A673 (cell line): ENCODE measurements at regions not wholly inside any gene's neighbourhood (a gene's known extent, or its start where the extent isn't known, plus 50 kb on each side); places are given as distances from the start of the nearest gene placed in this dataset.

Experiments used
- BruUV-seq: library from RNA; stranded (reverse); fragments of 400-500 nt; replicated peaks from 2 replicates; lab custom pipeline; 2021; lab: Mats Ljungman, UMichigan
- CTCF ChIA-PET: fragments of 300-600 bp; sonication (Branson Sonifier 250); formaldehyde crosslinking; loops from one replicate; lab custom pipeline; 2022; ENCODE audit warnings: antibody characterized with exemption; lab: Charles Lee
- POLR2A ChIA-PET: fragments of 300-600 bp; sonication (Branson Sonifier 250); formaldehyde crosslinking; loops from one replicate; lab custom pipeline; 2022; ENCODE audit warnings: antibody characterized with exemption; ENCODE audit not compliant: low non-redundant PET; lab: Charles Lee
- DNase-seq: peaks from one replicate; pipeline ENCODE4 v3.0.0-alpha.2; 2015; ENCODE audit warnings: low spot score
- H3K27ac ChIP-seq: fragments of 200-600 bp; sonication (generic); 2 replicates; pipeline ENCODE4 v1.5.1; 2016; ENCODE audit warnings: mixed run types, low read depth, mild to moderate bottlenecking, mixed read lengths, antibody characterized with exemption, low read length; ENCODE audit not compliant: poor library complexity, severe bottlenecking
- H3K27me3 ChIP-seq: fragments of 200-600 bp; sonication (generic); replicated peaks from 2 replicates; pipeline ENCODE4 v1.6.1; 2017; ENCODE audit warnings: mixed run types, low read depth, mild to moderate bottlenecking, mixed read lengths, antibody characterized with exemption, low read length; ENCODE audit not compliant: insufficient read depth, poor library complexity
- H3K36me3 ChIP-seq: fragments of 200-600 bp; sonication (generic); 2 replicates; pipeline ENCODE4 v1.6.1; 2016; ENCODE audit warnings: mixed run types, mild to moderate bottlenecking, mixed read lengths, antibody characterized with exemption, low read length; ENCODE audit not compliant: insufficient read depth, poor library complexity, severe bottlenecking
- H3K4me1 ChIP-seq: fragments of 200-600 bp; sonication (generic); 2 replicates; pipeline ENCODE4 v1.6.1; 2017; ENCODE audit warnings: mixed run types, mild to moderate bottlenecking, mixed read lengths, antibody characterized with exemption, low read length; ENCODE audit not compliant: insufficient read depth, poor library complexity, severe bottlenecking
- H3K4me3 ChIP-seq: fragments of 200-600 bp; sonication (generic); 2 replicates; pipeline ENCODE4 v1.5.1; 2016; ENCODE audit warnings: low read depth, mixed run types, mild to moderate bottlenecking, mixed read lengths, low read length; ENCODE audit not compliant: poor library complexity, severe bottlenecking
- H3K9me3 ChIP-seq: fragments of 200-600 bp; sonication (generic); 2 replicates; pipeline ENCODE4 v1.6.1; 2016; ENCODE audit warnings: mixed run types, low read depth, mild to moderate bottlenecking, mixed read lengths, antibody characterized with exemption, low read length; ENCODE audit not compliant: poor library complexity, severe bottlenecking
- CTCF ChIP-seq: fragments of 300-800, 200-600 bp; sonication (generic); conservative IDR thresholded peaks from 2 replicates; pipeline ENCODE4 v1.5.1; 2017; ENCODE audit warnings: low read depth, mild to moderate bottlenecking, antibody characterized with exemption, low read length, moderate library complexity, mixed read lengths
- EZH2 ChIP-seq: fragments of 200-600 bp; sonication (generic); IDR thresholded peaks from 2 replicates; pipeline ENCODE4 v1.6.1; 2017; ENCODE audit warnings: borderline replicate concordance, low read depth, mild to moderate bottlenecking, mixed read lengths, antibody characterized with exemption, low read length; ENCODE audit not compliant: poor library complexity, severe bottlenecking
- intact Hi-C: fragments of 100-400 bp; cut with micrococcal nuclease; formaldehyde crosslinking; loops from one replicate; pipeline ENCODE4 v1.10.0; 2022; ENCODE audit not compliant: unreplicated experiment

- intact Hi-C loops: no loop called here
These were observed 106.5 kb upstream of the ACP3 start for GRCh38 chr3:132210476-132211346.

GRCh38 chr3:132211896-132212295 lies 105.3 kb upstream of the ACP3 start:
- peak; percentile 17 for DNase-seq
- ChIA-PET CTCF (interaction anchor here (1.0 kb wide), 1 partner anchor 174 kb away, joined by 3 read pairs; no protein-coding TSS in a partner anchor), POLR2A (interaction anchor here (1.3 kb wide), 1 partner anchor 456 kb away, joined by 4 read pairs; no protein-coding TSS in a partner anchor)
- no peak for TF ChIP-seq EZH2
- no peak for TF ChIP-seq CTCF
- no TSS peak for BruUV-seq
- Histone ChIP-seq H3K27ac (no peak overlapping the region), H3K36me3 (no peaks in the 10 kb centered on the region), H3K4me3 (no peak overlapping the region), H3K9me3 (no peaks in the 10 kb centered on the region), H3K4me1 (peaks cover 5% of the 10 kb centered on the region), H3K27me3 (no peaks in the 10 kb centered on the region)
- intact Hi-C loops: no loop called here

More at GRCh38 chr3:132210476-132211346, 106.5 kb upstream of the ACP3 start:
- TF ChIP-seq EZH2 (no peak), CTCF (peak; percentile 73)
- H3K27ac ChIP-seq: no peak overlapping the region
- no TSS peak for BruUV-seq
- peak; percentile 38 for DNase-seq
- POLR2A ChIA-PET: interaction anchor here (1.3 kb wide), 1 partner anchor 457 kb away, joined by 4 read pairs; no protein-coding TSS in a partner anchor
- peaks cover 5% of the 10 kb centered on the region for H3K4me1 ChIP-seq
- CTCF ChIA-PET: interaction anchor here (0.8 to 1.6 kb wide), 4 partner anchors 8 to 661 kb away, joined by 3 to 13 read pairs (median 6); partner anchors contain the start of gene CPNE4
- H3K9me3 ChIP-seq: no peaks in the 10 kb centered on the region
- no peak overlapping the region for H3K4me3 ChIP-seq
- H3K36me3 ChIP-seq: no peaks in the 10 kb centered on the region
- H3K27me3 ChIP-seq: no peaks in the 10 kb centered on the region

- intact Hi-C loops: no loop called here
- Histone ChIP-seq H3K27me3 (no peaks in the 10 kb centered on the region), H3K4me1 (peaks cover 5% of the 10 kb centered on the region), H3K36me3 (no peaks in the 10 kb centered on the region), H3K27ac (no peak overlapping the region), H3K9me3 (no peaks in the 10 kb centered on the region), H3K4me3 (no peak overlapping the region)
- no TSS peak for BruUV-seq
- POLR2A ChIA-PET: no interaction called here
- TF ChIP-seq EZH2: no peak
- TF ChIP-seq CTCF: no peak
- no peak for DNase-seq
- CTCF ChIA-PET: interaction anchor here (1.0 kb wide), 1 partner anchor 9 kb away, joined by 3 read pairs; no protein-coding TSS in a partner anchor
These were observed 98.1 kb upstream of the ACP3 start for GRCh38 chr3:132218817-132219755.
